Osteocyte (in vitro differentiated cells): ENCODE measurements at regions not wholly inside any gene's neighbourhood (a gene's known extent, or its start where the extent isn't known, plus 50 kb on each side); places are given as distances from the start of the nearest gene placed in this dataset.

ENCODE experiments used
- DNase-seq: peaks from one replicate; pipeline ENCODE4 v3.0.0; 2021; ENCODE audit warnings: mixed read lengths; ENCODE audit not compliant: unreplicated experiment; ENCODE audit errors: extremely low spot score
- H3K27ac Mint-ChIP-seq: one replicate; pipeline ENCODE4 v1.8.0; 2021; ENCODE audit warnings: mild to moderate bottlenecking, mixed read lengths; ENCODE audit not compliant: unreplicated experiment
- H3K27me3 Mint-ChIP-seq: one replicate; pipeline ENCODE4 v1.8.0; 2021; ENCODE audit warnings: mixed read lengths; ENCODE audit not compliant: unreplicated experiment
- H3K36me3 Mint-ChIP-seq: one replicate; pipeline ENCODE4 v1.8.0; 2021; ENCODE audit warnings: mixed read lengths; ENCODE audit not compliant: unreplicated experiment
- H3K4me1 Mint-ChIP-seq: one replicate; pipeline ENCODE4 v1.8.0; 2021; ENCODE audit warnings: mixed read lengths; ENCODE audit not compliant: unreplicated experiment
- H3K4me3 Mint-ChIP-seq: one replicate; pipeline ENCODE4 v1.8.0; 2021; ENCODE audit warnings: mild to moderate bottlenecking, moderate library complexity, mixed read lengths; ENCODE audit not compliant: unreplicated experiment
- H3K9me3 Mint-ChIP-seq: one replicate; pipeline ENCODE4 v1.8.0; 2021; ENCODE audit warnings: mixed read lengths; ENCODE audit not compliant: unreplicated experiment
- TF ChIP-seq, protein P1 (sequence below): fragments of 200-600 bp; sonication (generic); IDR thresholded peaks from 2 replicates; pipeline ENCODE4 v1.5.0; 2021; ENCODE audit warnings: antibody characterized with exemption, mild to moderate bottlenecking, moderate library complexity

GRCh38 chr13:22201375-22201925 is 530.6 kb downstream of the FGF9 start:
- TF ChIP-seq, protein P1, sequence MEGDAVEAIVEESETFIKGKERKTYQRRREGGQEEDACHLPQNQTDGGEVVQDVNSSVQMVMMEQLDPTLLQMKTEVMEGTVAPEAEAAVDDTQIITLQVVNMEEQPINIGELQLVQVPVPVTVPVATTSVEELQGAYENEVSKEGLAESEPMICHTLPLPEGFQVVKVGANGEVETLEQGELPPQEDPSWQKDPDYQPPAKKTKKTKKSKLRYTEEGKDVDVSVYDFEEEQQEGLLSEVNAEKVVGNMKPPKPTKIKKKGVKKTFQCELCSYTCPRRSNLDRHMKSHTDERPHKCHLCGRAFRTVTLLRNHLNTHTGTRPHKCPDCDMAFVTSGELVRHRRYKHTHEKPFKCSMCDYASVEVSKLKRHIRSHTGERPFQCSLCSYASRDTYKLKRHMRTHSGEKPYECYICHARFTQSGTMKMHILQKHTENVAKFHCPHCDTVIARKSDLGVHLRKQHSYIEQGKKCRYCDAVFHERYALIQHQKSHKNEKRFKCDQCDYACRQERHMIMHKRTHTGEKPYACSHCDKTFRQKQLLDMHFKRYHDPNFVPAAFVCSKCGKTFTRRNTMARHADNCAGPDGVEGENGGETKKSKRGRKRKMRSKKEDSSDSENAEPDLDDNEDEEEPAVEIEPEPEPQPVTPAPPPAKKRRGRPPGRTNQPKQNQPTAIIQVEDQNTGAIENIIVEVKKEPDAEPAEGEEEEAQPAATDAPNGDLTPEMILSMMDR = no peak
- no peak overlapping the region for H3K4me3 Mint-ChIP-seq
- H3K27me3 Mint-ChIP-seq = no peaks in the 10 kb centered on the region
- no peaks in the 10 kb centered on the region for H3K36me3 Mint-ChIP-seq
- peaks cover 25% of the 10 kb centered on the region for H3K9me3 Mint-ChIP-seq
- no peaks in the 10 kb centered on the region for H3K4me1 Mint-ChIP-seq
- no peak overlapping the region for H3K27ac Mint-ChIP-seq
- DNase-seq = no peak

DNA sequence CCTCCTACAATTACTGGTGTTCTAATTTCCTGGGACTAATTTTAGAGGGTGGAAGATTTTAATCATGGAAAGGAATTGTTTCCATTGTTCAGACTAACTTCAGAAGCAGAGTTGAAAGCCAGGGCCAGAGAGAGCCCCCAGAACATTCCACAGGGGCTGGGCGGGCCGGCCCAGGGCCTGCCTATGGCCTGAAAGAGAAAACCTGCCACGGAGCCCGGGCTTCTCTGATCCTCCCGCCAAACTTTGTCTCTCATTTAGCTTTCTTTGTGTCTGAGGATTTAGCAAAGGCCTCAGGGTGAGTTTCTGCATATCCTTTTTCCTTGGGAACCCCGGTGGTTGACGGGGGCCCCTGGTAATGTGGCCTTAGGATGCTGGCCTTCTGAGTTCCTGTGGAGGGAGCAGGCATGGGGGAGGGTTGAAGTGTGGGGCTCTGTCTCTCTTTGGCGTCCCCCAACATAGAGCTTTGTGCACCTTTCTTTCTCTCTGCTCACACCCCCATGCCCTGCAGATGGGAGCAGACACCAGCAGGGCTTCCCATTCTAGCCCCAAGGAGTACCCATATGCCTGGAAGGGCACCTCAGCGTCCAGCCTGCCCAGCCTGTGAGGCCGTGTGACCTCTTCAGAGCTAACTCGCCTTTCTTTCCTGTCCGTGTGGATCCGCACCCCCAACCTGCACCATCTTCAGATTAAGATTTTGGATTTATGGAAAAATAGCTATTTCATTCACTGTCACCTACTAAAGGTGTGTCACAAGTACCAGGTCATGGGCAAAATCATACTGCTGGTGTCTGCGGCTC is 539.5 kb downstream of the FGF9 start:
- H3K4me3 Mint-ChIP-seq = no peak overlapping the region
- TF ChIP-seq, protein P1 = no peak
- H3K27ac Mint-ChIP-seq = no peak overlapping the region
- H3K9me3 Mint-ChIP-seq = peaks cover 13% of the 10 kb centered on the region
- H3K36me3 Mint-ChIP-seq = no peaks in the 10 kb centered on the region
- no peaks in the 10 kb centered on the region for H3K27me3 Mint-ChIP-seq
- no peaks in the 10 kb centered on the region for H3K4me1 Mint-ChIP-seq
- DNase-seq = no peak

GRCh38 chr13:22211876-22212275 is 541.0 kb downstream of the FGF9 start:
- Mint-ChIP-seq H3K4me3 (no peak overlapping the region), H3K9me3 (peaks cover 13% of the 10 kb centered on the region), H3K27me3 (no peaks in the 10 kb centered on the region), H3K4me1 (no peaks in the 10 kb centered on the region), H3K36me3 (no peaks in the 10 kb centered on the region), H3K27ac (no peak overlapping the region)
- no peak for DNase-seq
- TF ChIP-seq, protein P1 = no peak

DNA sequence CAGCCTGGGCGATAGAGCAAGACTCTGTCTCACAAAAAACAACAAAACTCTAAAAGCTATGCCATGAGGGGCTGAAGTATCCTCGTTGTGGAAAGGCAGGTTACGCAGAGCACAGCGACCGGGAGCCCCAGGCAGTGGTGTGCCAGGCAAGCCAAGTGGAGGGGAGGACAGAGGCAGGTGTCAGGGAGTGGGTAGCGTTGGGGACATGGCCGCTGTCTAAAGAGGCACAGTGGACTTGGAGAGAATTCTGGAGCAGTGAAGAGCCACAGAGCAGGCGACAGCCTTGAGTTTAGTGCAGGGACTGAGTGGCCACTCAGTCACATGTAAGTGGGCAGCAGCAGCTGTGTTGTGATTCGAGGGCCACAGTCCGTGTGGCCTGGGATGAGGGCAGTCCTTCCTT is 541.7 kb downstream of the FGF9 start:
- Mint-ChIP-seq H3K27me3 (no peaks in the 10 kb centered on the region), H3K27ac (no peak overlapping the region), H3K4me1 (no peaks in the 10 kb centered on the region), H3K36me3 (no peaks in the 10 kb centered on the region), H3K9me3 (peaks cover 7% of the 10 kb centered on the region), H3K4me3 (no peak overlapping the region)
- TF ChIP-seq, protein P1 = no peak
- DNase-seq = no peak

- Mint-ChIP-seq H3K27me3 (no peaks in the 10 kb centered on the region), H3K27ac (no peak overlapping the region)
These were observed 543.3 kb downstream of the FGF9 start for GRCh38 chr13:22214184-22214583.

More at GRCh38 chr13:22214184-22214583, 543.3 kb downstream of the FGF9 start:
- H3K9me3 Mint-ChIP-seq = peaks cover 5% of the 10 kb centered on the region
- no peak for DNase-seq
- H3K4me1 Mint-ChIP-seq = no peaks in the 10 kb centered on the region
- TF ChIP-seq, protein P1 = no peak
- no peaks in the 10 kb centered on the region for H3K36me3 Mint-ChIP-seq
- H3K4me3 Mint-ChIP-seq = no peak overlapping the region
